ENCODE measurements at regions not wholly inside any gene's neighbourhood (a gene's known extent, or its start where the extent isn't known, plus 50 kb on each side); places are given as distances from the start of the nearest gene placed in this dataset.

- Histone ChIP-seq H3K4me1 (no peaks in the 10 kb centered on the region), H3K27me3 (no peaks in the 10 kb centered on the region), H3K27ac (no peak overlapping the region), H3K4me3 (no peak overlapping the region), H3K36me3 (no peaks in the 10 kb centered on the region), H3K9me3 (no peaks in the 10 kb centered on the region)
- no peak for ATAC-seq
- TF ChIP-seq CTCF (IDR thresholded peaks at IDR 0.05): no peak
- no peak for TF ChIP-seq POLR2A (IDR thresholded peaks at IDR 0.05)
- 69% methylated on average over 1 of the region's 1 CpG for WGBS (ENCODE audit: insufficient coverage, low coverage, low lambda C conversion rate, missing lambda C conversion rate)
- no peak for DNase-seq
- intact Hi-C loops (cut with DNase I): no loop called here
Measured at GRCh38 chr4:59135248-59135985, 2025.2 kb upstream of the IGFBP7 start.

GRCh38 chr4:59161249-59161648 is 2038.9 kb upstream of the ADGRL3 start:
- no peaks in the 10 kb centered on the region for H3K27me3 ChIP-seq
- H3K4me3 ChIP-seq: no peak overlapping the region
- ATAC-seq (peak in 1 of 4 donors; percentile 39), DNase-seq (no peak)
- H3K4me1 ChIP-seq: no peaks in the 10 kb centered on the region
- H3K36me3 ChIP-seq: no peaks in the 10 kb centered on the region
- H3K9me3 ChIP-seq: no peaks in the 10 kb centered on the region
- TF ChIP-seq CTCF (IDR thresholded peaks at IDR 0.05) (peak in 2 of 4 donors; percentile 10 to 38), POLR2A (IDR thresholded peaks at IDR 0.05) (no peak)
- intact Hi-C loops (cut with DNase I): no loop called here
- WGBS (ENCODE audit: insufficient coverage, low coverage, low lambda C conversion rate, missing lambda C conversion rate): 50% methylated on average over 6 of the region's 6 CpGs
- H3K27ac ChIP-seq: no peak overlapping the region

DNA sequence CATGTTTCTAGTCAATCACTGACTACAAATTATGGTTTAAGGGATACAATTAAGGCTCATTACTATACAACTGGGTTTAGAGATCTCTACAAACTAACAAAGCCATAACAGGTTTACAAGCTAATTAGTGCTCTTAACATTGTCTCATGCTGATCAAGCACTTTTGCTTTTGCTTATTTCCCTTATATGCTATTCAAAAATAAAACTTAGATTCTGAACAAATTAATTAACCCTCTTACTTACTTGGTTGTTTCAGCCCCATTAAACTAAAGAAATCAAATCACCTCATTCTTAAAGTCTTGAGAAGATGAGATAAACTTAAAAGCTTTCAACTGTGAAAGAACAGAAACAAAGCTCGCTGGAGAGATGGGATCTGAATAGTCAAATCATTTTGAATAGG is 2024.5 kb upstream of the ADGRL3 start:
- ATAC-seq (no peak), DNase-seq (no peak)
- Histone ChIP-seq H3K36me3 (no peaks in the 10 kb centered on the region), H3K4me3 (no peak overlapping the region), H3K27ac (no peak overlapping the region), H3K27me3 (no peaks in the 10 kb centered on the region), H3K4me1 (no peaks in the 10 kb centered on the region), H3K9me3 (no peaks in the 10 kb centered on the region)
- intact Hi-C loops (cut with DNase I): no loop called here
- WGBS (ENCODE audit: insufficient coverage, low coverage, low lambda C conversion rate, missing lambda C conversion rate): 32% methylated on average over 1 of the region's 1 CpG
- TF ChIP-seq CTCF (IDR thresholded peaks at IDR 0.05) (no peak), POLR2A (IDR thresholded peaks at IDR 0.05) (no peak)

DNA sequence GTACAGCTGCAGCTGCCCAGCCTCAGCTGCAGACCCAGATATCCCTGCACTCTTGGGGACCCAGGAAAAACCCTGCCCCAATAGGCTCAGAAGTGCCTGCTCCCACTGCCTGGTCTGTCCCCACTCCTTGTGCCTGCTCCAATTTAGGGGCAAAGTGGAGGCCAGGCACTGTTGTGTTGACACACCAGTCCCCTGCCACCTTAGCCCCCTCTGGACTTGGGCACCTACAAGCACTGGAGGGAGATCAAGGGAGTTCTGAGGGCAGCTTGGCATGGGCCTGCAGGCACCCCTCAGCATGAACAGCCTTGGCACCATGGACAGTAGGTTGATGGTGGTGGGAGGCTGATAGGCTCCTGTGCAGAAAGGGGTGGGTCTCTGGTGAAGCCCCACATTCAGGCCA is 2020.8 kb upstream of the ADGRL3 start:
- H3K27ac ChIP-seq: no peak overlapping the region
- ATAC-seq: peak in 1 of 4 donors; percentile 16

More for the DNA sequence above, 2020.8 kb upstream of the ADGRL3 start:
- Histone ChIP-seq H3K27me3 (no peaks in the 10 kb centered on the region), H3K36me3 (no peaks in the 10 kb centered on the region), H3K4me1 (no peaks in the 10 kb centered on the region), H3K4me3 (no peak overlapping the region), H3K9me3 (no peaks in the 10 kb centered on the region)
- intact Hi-C loops (cut with DNase I): no loop called here
- TF ChIP-seq POLR2A (IDR thresholded peaks at IDR 0.05) (no peak), CTCF (IDR thresholded peaks at IDR 0.05) (no peak)
- no peak for DNase-seq

Measured in right lobe of liver (tissue), 6 donors.